ENCODE measurements at regions not wholly inside any gene's neighbourhood (a gene's known extent, or its start where the extent isn't known, plus 50 kb on each side); places are given as distances from the start of the nearest gene placed in this dataset.

- H2AK5ac ChIP-seq (ENCODE audit: low read depth, low read length): no peak overlapping the region
- no peak for DNase-seq
- H2AFZ ChIP-seq (replicated peaks; ENCODE audit: low read length, poor library complexity): no peak overlapping the region
- H3K27ac ChIP-seq (ENCODE audit: insufficient read depth, low read length): no peak overlapping the region
- H3K79me1 ChIP-seq (ENCODE audit: low read depth in 1 of 2, low read length in 2 of 2): no peaks in the 10 kb centered on the region
- H2BK120ac ChIP-seq (ENCODE audit: low read depth, low read length): no peak overlapping the region
- in situ Hi-C loops (cut with MboI; ENCODE audit: low sequenced_read_pairs): no loop called here
- intact Hi-C loops (cut with micrococcal nuclease): no loop called here
- no peaks in the 10 kb centered on the region for H3K36me3 ChIP-seq (ENCODE audit: control insufficient read depth, insufficient read depth, low read length)
- H3K4me2 ChIP-seq (ENCODE audit: low read depth, low read length): no peak overlapping the region
- CTCF ChIA-PET: interaction anchor here (1.6 kb wide), 1 partner anchor 15 kb away, joined by 5 read pairs; no protein-coding TSS in a partner anchor
- ATAC-seq (ENCODE audit: low read depth): no peak
- TF ChIP-seq CEBPB (IDR thresholded peaks at IDR 0.05; ENCODE audit: low read depth, low read length): no peak
- TF ChIP-seq FOS (IDR thresholded peaks at IDR 0.05; ENCODE audit: low read depth, low read length): no peak
- no peak for TF ChIP-seq RAD21 (IDR thresholded peaks at IDR 0.05; ENCODE audit: low read length)
- no peak for TF ChIP-seq POLR2A (IDR thresholded peaks at IDR 0.05; ENCODE audit: low read depth, low read length)
- no peak for TF ChIP-seq NFE2L2 (IDR thresholded peaks at IDR 0.05; ENCODE audit: low read depth, low read length)
- no peak for TF ChIP-seq MAFK (IDR thresholded peaks at IDR 0.05; ENCODE audit: low read depth, low read length)
- no peak for TF ChIP-seq USF2 (IDR thresholded peaks at IDR 0.05; ENCODE audit: low read depth, low read length)
- TF ChIP-seq MXI1 (IDR thresholded peaks at IDR 0.05; ENCODE audit: borderline replicate concordance, low read depth, low read length): no peak
- TF ChIP-seq MAZ (IDR thresholded peaks at IDR 0.05; ENCODE audit: borderline replicate concordance, low read depth, low read length): no peak
- no peak for TF ChIP-seq CTCF (conservative IDR thresholded peaks at IDR 0.05; ENCODE audit: low read depth, low read length)
- TF ChIP-seq BHLHE40 (IDR thresholded peaks at IDR 0.05; ENCODE audit: low read depth, low read length): no peak
- TF ChIP-seq CHD1 (IDR thresholded peaks at IDR 0.05; ENCODE audit: low read depth, low read length): no peak
- no peaks in the 10 kb centered on the region for H3K9me1 ChIP-seq (ENCODE audit: insufficient read depth, low read length)
- H3K9me3 ChIP-seq (ENCODE audit: control insufficient read depth, insufficient read depth, low read length): no peaks in the 10 kb centered on the region; the same call in 1 of the 2 replicates
- 44% methylated on average over 2 of the region's 5 CpGs; no CpG with 5 or more reads in 1 of the 2 experiments for WGBS, 2 experiments (ENCODE audit: extremely low coverage in 2 of 2, insufficient read length in 1 of 2)
- H3K4me1 ChIP-seq (ENCODE audit: control insufficient read depth, insufficient read depth, low read length): no peaks in the 10 kb centered on the region
- no TSS peak for BruUV-seq (replicated peaks)
- no peak overlapping the region for H2BK15ac ChIP-seq (ENCODE audit: low read depth, low read length)
- H3K23ac ChIP-seq (ENCODE audit: low read depth, low read length): no peak overlapping the region
- no peaks in the 10 kb centered on the region; the same call in 1 of the 2 replicates for H3K27me3 ChIP-seq (ENCODE audit: control insufficient read depth, insufficient read depth, low read length)
- H2BK5ac ChIP-seq (ENCODE audit: low read depth, low read length, poor library complexity, severe bottlenecking): no peak overlapping the region
- H3K4me3 ChIP-seq (ENCODE audit: insufficient read depth, low read depth, low read length): no peak overlapping the region
- no peak overlapping the region for H3K56ac ChIP-seq (ENCODE audit: extremely low read depth, insufficient read depth, low read length)
- no peak overlapping the region for H4K5ac ChIP-seq (ENCODE audit: low read depth, low read length)
- no peak overlapping the region for H2AK9ac ChIP-seq (replicated peaks; ENCODE audit: low read depth, low read length, poor library complexity)
- no peak overlapping the region for H4K91ac ChIP-seq (ENCODE audit: insufficient read depth, low read depth, low read length)
- H3K14ac ChIP-seq (replicated peaks; ENCODE audit: low read depth, low read length): no peak overlapping the region
- no peak overlapping the region for H4K8ac ChIP-seq (ENCODE audit: low read depth in 2 of 2, low read length in 2 of 2)
- H4K20me1 ChIP-seq (ENCODE audit: insufficient read depth, low read length): no peaks in the 10 kb centered on the region
- H2BK20ac ChIP-seq (ENCODE audit: low read depth, low read length): no peak overlapping the region
- H3K4ac ChIP-seq (ENCODE audit: low read depth, low read length): no peak overlapping the region
- H3K9ac ChIP-seq (ENCODE audit: low read depth, low read length): no peak overlapping the region
- POLR2A ChIA-PET (ENCODE audit: unreplicated experiment): no interaction called here
- dilution Hi-C loops (cut with HindIII; ENCODE audit: low sequenced_read_pairs, unreplicated experiment): no loop called here
- no peak overlapping the region for H3K18ac ChIP-seq (ENCODE audit: low read depth, low read length)
These were observed 139.1 kb downstream of the KDR start for GRCh38 chr4:54986095-54986846.

All from IMR-90 (cell line).